IPS-NIHi7 (cell line): ENCODE measurements at regions not wholly inside any gene's neighbourhood (a gene's known extent, or its start where the extent isn't known, plus 50 kb on each side); places are given as distances from the start of the nearest gene placed in this dataset.

Experiments used
- DNase-seq: peaks from one replicate; pipeline ENCODE4 v3.0.0; 2012; ENCODE audit warnings: mixed read lengths; ENCODE audit errors: extremely low spot score

GRCh38 chr1:227374846-227375245, 56.6 kb upstream of the CDC42BPA start:
- no peak for DNase-seq

DNA sequence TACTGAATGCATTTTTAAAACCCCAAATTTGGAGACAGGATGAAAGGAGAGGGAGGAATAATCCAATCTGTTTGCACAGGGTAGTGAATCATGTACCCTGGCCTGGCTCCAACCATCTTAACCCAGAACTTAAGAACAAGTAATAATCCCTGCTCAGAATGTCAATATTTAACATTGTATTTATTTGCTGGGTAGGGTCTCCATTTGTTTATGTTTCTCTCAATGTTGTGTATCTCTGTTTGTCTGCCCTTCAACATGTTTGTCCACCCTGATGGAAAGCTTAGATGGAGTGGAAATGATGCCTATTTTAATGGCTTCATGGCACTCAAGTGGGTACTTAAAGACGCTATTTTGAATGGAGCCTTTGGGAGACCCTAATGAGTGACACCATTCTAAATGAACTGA, 54.4 kb upstream of the CDC42BPA start:
- no peak for DNase-seq

- no peak for DNase-seq
Measured at GRCh38 chr1:227370533-227371254, 52.4 kb upstream of the CDC42BPA start.

- no peak for DNase-seq
Measured at GRCh38 chr1:227369102-227369760, 50.9 kb upstream of the CDC42BPA start.
